Neutrophil (primary cell): ENCODE measurements at regions not wholly inside any gene's neighbourhood (a gene's known extent, or its start where the extent isn't known, plus 50 kb on each side); places are given as distances from the start of the nearest gene placed in this dataset.

Experiments used
- H3K27ac ChIP-seq: fragments of 200-600 bp; sonication (generic); 2 replicates; pipeline ENCODE4 v1.5.1; 2016; ENCODE audit warnings: mild to moderate bottlenecking, moderate library complexity
- H3K27me3 ChIP-seq: fragments of 200-600 bp; sonication (generic); 2 replicates; pipeline ENCODE4 v1.6.0; 2016; ENCODE audit warnings: mild to moderate bottlenecking
- H3K36me3 ChIP-seq: fragments of 200-600 bp; sonication (generic); 2 replicates; pipeline ENCODE4 v1.5.1; 2017
- H3K4me1 ChIP-seq, 2 experiments: fragments of 200-600 bp in 1 of 2; sonication (generic) in 1 of 2; 1 replicate in 1 of 2; 2 replicates in 1 of 2; pipeline versions ENCODE4 v1.5.1 to v1.6.1; 2013 to 2016; ENCODE audit warnings: low read depth in 1 of 2, low read length in 1 of 2, mild to moderate bottlenecking in 1 of 2, moderate library complexity in 1 of 2; ENCODE audit not compliant: control insufficient read depth in 1 of 2, insufficient read depth in 1 of 2
- H3K4me3 ChIP-seq, 2 experiments: fragments of 200-600 bp in 1 of 2; sonication (generic) in 1 of 2; 1 replicate in 1 of 2; 2 replicates in 1 of 2; pipeline ENCODE4 v1.5.1; 2013 to 2016; ENCODE audit warnings: low read depth in 1 of 2, low read length in 1 of 2, mild to moderate bottlenecking in 1 of 2, moderate library complexity in 1 of 2
- H3K9me3 ChIP-seq: fragments of 200-600 bp; sonication (generic); 2 replicates; pipeline ENCODE4 v1.5.1; 2016
- CTCF ChIP-seq: fragments of 200-600 bp; sonication (generic); IDR thresholded peaks from 2 replicates; pipeline ENCODE4 v1.5.1; 2016; ENCODE audit warnings: antibody characterized with exemption

GRCh38 chr3:153269730-153270129, 107.7 kb downstream of the RAP2B start:
- Histone ChIP-seq H3K27me3 (no peaks in the 10 kb centered on the region), H3K4me3 (no peak overlapping the region), H3K27ac (no peak overlapping the region), H3K9me3 (no peaks in the 10 kb centered on the region), H3K4me1 (no peaks in the 10 kb centered on the region), H3K36me3 (no peaks in the 10 kb centered on the region)
- TF ChIP-seq CTCF, result no peak

- H3K4me3 ChIP-seq, result no peak overlapping the region
- H3K27me3 ChIP-seq, result no peaks in the 10 kb centered on the region
- no peaks in the 10 kb centered on the region for H3K4me1 ChIP-seq
- H3K27ac ChIP-seq, result no peak overlapping the region
- H3K36me3 ChIP-seq, result no peaks in the 10 kb centered on the region
- no peaks in the 10 kb centered on the region for H3K9me3 ChIP-seq
- no peak for TF ChIP-seq CTCF
Measured at GRCh38 chr3:153273217-153273616, 111.2 kb downstream of the RAP2B start.

GRCh38 chr3:153273767-153274435, 111.9 kb downstream of the RAP2B start:
- no peaks in the 10 kb centered on the region for H3K36me3 ChIP-seq
- TF ChIP-seq CTCF, result no peak
- H3K9me3 ChIP-seq, result no peaks in the 10 kb centered on the region
- no peaks in the 10 kb centered on the region for H3K27me3 ChIP-seq
- no peak overlapping the region for H3K27ac ChIP-seq
- no peaks in the 10 kb centered on the region for H3K4me1 ChIP-seq
- no peak overlapping the region for H3K4me3 ChIP-seq

- TF ChIP-seq CTCF, result no peak
- Histone ChIP-seq H3K27me3 (no peaks in the 10 kb centered on the region), H3K9me3 (no peaks in the 10 kb centered on the region), H3K27ac (no peak overlapping the region), H3K4me1 (no peaks in the 10 kb centered on the region), H3K4me3 (no peak overlapping the region), H3K36me3 (no peaks in the 10 kb centered on the region)
Measured at GRCh38 chr3:153274561-153274960, 112.5 kb downstream of the RAP2B start.

GRCh38 chr3:153275514-153275913, 113.5 kb downstream of the RAP2B start:
- no peaks in the 10 kb centered on the region for H3K4me1 ChIP-seq
- no peaks in the 10 kb centered on the region for H3K36me3 ChIP-seq
- no peak for TF ChIP-seq CTCF
- H3K27me3 ChIP-seq, result no peaks in the 10 kb centered on the region
- no peaks in the 10 kb centered on the region for H3K9me3 ChIP-seq
- no peak overlapping the region for H3K4me3 ChIP-seq
- H3K27ac ChIP-seq, result no peak overlapping the region
